ENCODE measurements at regions not wholly inside any gene's neighbourhood (a gene's known extent, or its start where the extent isn't known, plus 50 kb on each side); places are given as distances from the start of the nearest gene placed in this dataset.

- H3K27me3 ChIP-seq (ENCODE audit: control insufficient read depth, insufficient read depth, low read length, poor library complexity, severe bottlenecking): no peaks in the 10 kb centered on the region
- H3K4me3 Mint-ChIP-seq: no peak overlapping the region
- H3K9me3 ChIP-seq (ENCODE audit: control insufficient read depth, low read length): no peaks in the 10 kb centered on the region
- no peak for DNase-seq
- H3K9me3 Mint-ChIP-seq: no peaks in the 10 kb centered on the region
- no peaks in the 10 kb centered on the region for H3K36me3 Mint-ChIP-seq (ENCODE audit: low read depth)
- no peak overlapping the region for H3K27ac ChIP-seq (ENCODE audit: low read depth, low read length)
- WGBS, 2 experiments (ENCODE audit: insufficient coverage in 1 of 2, insufficient read length in 1 of 2): 60 to 100% methylated on average over 1 of the region's 2 CpGs
- no peak overlapping the region for H3K9ac ChIP-seq (ENCODE audit: extremely low read depth, low read length, poor library complexity, severe bottlenecking)
- no peak overlapping the region for H3K27ac Mint-ChIP-seq
- H3K4me1 Mint-ChIP-seq: no peaks in the 10 kb centered on the region
- H3K4me3 ChIP-seq (ENCODE audit: low read length): no peak overlapping the region
- H3K4me1 ChIP-seq (ENCODE audit: control insufficient read depth, insufficient read depth, low read length): no peaks in the 10 kb centered on the region
- no peaks in the 10 kb centered on the region for H3K36me3 ChIP-seq (ENCODE audit: control insufficient read depth, insufficient read depth, low read length)
- no peak for TF ChIP-seq CTCF (conservative IDR thresholded peaks at IDR 0.05)
- H3K27me3 Mint-ChIP-seq (ENCODE audit: insufficient read depth): no peaks in the 10 kb centered on the region
These were observed 123.5 kb upstream of the TBL1Y start for GRCh38 chrY:6786960-6787359.

- Mint-ChIP-seq H3K9me3 (no peaks in the 10 kb centered on the region), H3K36me3 (ENCODE audit: low read depth) (no peaks in the 10 kb centered on the region), H3K4me3 (no peak overlapping the region), H3K4me1 (no peaks in the 10 kb centered on the region), H3K27me3 (ENCODE audit: insufficient read depth) (no peaks in the 10 kb centered on the region), H3K27ac (no peak overlapping the region)
- Histone ChIP-seq H3K27me3 (ENCODE audit: control insufficient read depth, insufficient read depth, low read length, poor library complexity, severe bottlenecking) (no peaks in the 10 kb centered on the region), H3K4me3 (ENCODE audit: low read length) (no peak overlapping the region), H3K9me3 (ENCODE audit: control insufficient read depth, low read length) (no peaks in the 10 kb centered on the region), H3K9ac (ENCODE audit: extremely low read depth, low read length, poor library complexity, severe bottlenecking) (no peak overlapping the region), H3K4me1 (ENCODE audit: control insufficient read depth, insufficient read depth, low read length) (no peaks in the 10 kb centered on the region), H3K27ac (ENCODE audit: low read depth, low read length) (no peak overlapping the region), H3K36me3 (ENCODE audit: control insufficient read depth, insufficient read depth, low read length) (no peaks in the 10 kb centered on the region)
- TF ChIP-seq CTCF (conservative IDR thresholded peaks at IDR 0.05): no peak
- 11% methylated on average over 2 of the region's 3 CpGs; no CpG with 5 or more reads in 1 of the 2 experiments for WGBS, 2 experiments (ENCODE audit: insufficient coverage in 1 of 2, insufficient read length in 1 of 2)
- DNase-seq: no peak
These were observed 98.9 kb upstream of the TBL1Y start for GRCh38 chrY:6811633-6812032.
